SK-N-SH (cell line): ENCODE measurements at regions not wholly inside any gene's neighbourhood (a gene's known extent, or its start where the extent isn't known, plus 50 kb on each side); places are given as distances from the start of the nearest gene placed in this dataset.

Source experiments
- CTCF ChIA-PET: fragments of 300-600, 350-600 bp; formaldehyde crosslinking; extraction: SDS; loops from one replicate; lab custom pipeline; 2021; lab: Yijun Ruan, JAX
- POLR2A ChIA-PET: fragments of 350-600 bp; sonication (Branson Sonifier 250); formaldehyde crosslinking; extraction: SDS; loops from one replicate; lab custom pipeline; 2020; ENCODE audit warnings: antibody characterized with exemption, inconsistent platforms; lab: Yijun Ruan, JAX
- DNase-seq: peaks from one replicate; pipeline ENCODE4 v3.0.0; 2012
- H2AFZ ChIP-seq: fragments of 200-600 bp; sonication (generic); 2 replicates; pipeline ENCODE4 v1.8.1; 2016; ENCODE audit warnings: antibody characterized with exemption, mild to moderate bottlenecking, low read depth
- H3F3A ChIP-seq: fragments of 200-600 bp; sonication (generic); replicated peaks from 2 replicates; pipeline ENCODE3; 2016; ENCODE audit warnings: antibody characterized with exemption, mild to moderate bottlenecking; ENCODE audit not compliant: insufficient read depth
- H3K27ac ChIP-seq, 2 experiments: fragments of 200-500 bp in 1 of 2; fragments of 200-600 bp in 1 of 2; sonication (Bioruptor generic) in 1 of 2; sonication (generic), shearing (Covaris generic) in 1 of 2; 2 replicates each; pipeline versions ENCODE4 v1.5.1 to v1.6.1; 2014 to 2016; ENCODE audit warnings: low read depth in 2 of 2, inconsistent platforms in 1 of 2, low read length in 1 of 2, mild to moderate bottlenecking in 1 of 2, mixed read lengths in 1 of 2
- H3K27me3 ChIP-seq: fragments of 200-600 bp; sonication (generic), shearing (Covaris generic); 2 replicates; pipeline ENCODE4 v1.6.1; 2016; ENCODE audit warnings: mixed run types; ENCODE audit not compliant: insufficient read depth
- H3K36me3 ChIP-seq, 2 experiments: fragments of 200-500 bp in 1 of 2; fragments of 200-600 bp in 1 of 2; sonication (Bioruptor generic) in 1 of 2; sonication (generic) in 1 of 2; replicated peaks in 1 of 2; 2 replicates each; pipeline versions ENCODE3 to v1.5.1; 2014 to 2016; ENCODE audit warnings: low read length in 1 of 2, mild to moderate bottlenecking in 1 of 2; ENCODE audit not compliant: insufficient read depth in 2 of 2, control insufficient read depth in 1 of 2
- H3K4me1 ChIP-seq, 2 experiments: fragments of 200-500 bp in 1 of 2; fragments of 200-600 bp in 1 of 2; sonication (Bioruptor generic) in 1 of 2; sonication (generic), shearing (Covaris generic) in 1 of 2; 2 replicates each; pipeline versions ENCODE4 v1.5.1 to v1.6.1; 2014 to 2016; ENCODE audit warnings: low read depth in 1 of 2, low read length in 1 of 2, mixed run types in 1 of 2; ENCODE audit not compliant: insufficient read depth in 2 of 2, control insufficient read depth in 1 of 2
- H3K4me2 ChIP-seq: fragments of 200-600 bp; sonication (generic), shearing (Covaris generic); 2 replicates; pipeline ENCODE4 v1.6.1; 2017; ENCODE audit warnings: mixed run types
- H3K4me3 ChIP-seq, 2 experiments: fragments of 200-500 bp in 1 of 2; fragments of 200-600 bp in 1 of 2; sonication (Bioruptor generic) in 1 of 2; sonication (generic), shearing (Covaris generic) in 1 of 2; 2 replicates each; pipeline versions ENCODE4 v1.5.1 to v1.8.1; 2014 to 2016; ENCODE audit warnings: low read depth in 2 of 2, inconsistent platforms in 1 of 2, low read length in 1 of 2, mild to moderate bottlenecking in 1 of 2, mixed read lengths in 1 of 2, moderate library complexity in 1 of 2
- H3K79me2 ChIP-seq: fragments of 200-600 bp; sonication (generic); 2 replicates; pipeline ENCODE4 v1.8.1; 2017; ENCODE audit warnings: mild to moderate bottlenecking; ENCODE audit not compliant: insufficient read depth
- H3K9ac ChIP-seq: fragments of 200-600 bp; sonication (generic); 2 replicates; pipeline ENCODE4 v1.6.1; 2017; ENCODE audit warnings: mixed run types
- H3K9me2 ChIP-seq: fragments of 200-600 bp; sonication (generic); 2 replicates; pipeline ENCODE4 v1.6.1; 2017; ENCODE audit warnings: mixed run types
- H3K9me3 ChIP-seq: fragments of 200-600 bp; sonication (generic); 2 replicates; pipeline ENCODE4 v1.6.1; 2017; ENCODE audit warnings: mixed run types, mild to moderate bottlenecking, moderate library complexity
- H4K20me1 ChIP-seq: fragments of 200-600 bp; sonication (generic); 2 replicates; pipeline ENCODE4 v1.6.1; 2017; ENCODE audit warnings: mild to moderate bottlenecking, mixed run types; ENCODE audit not compliant: insufficient read depth
- EP300 ChIP-seq, 2 experiments: IDR thresholded peaks; 2 replicates each; pipeline versions ENCODE4 v1.4.0 to v1.6.1; 2012; ENCODE audit warnings: borderline replicate concordance in 1 of 2, low read depth in 1 of 2, low read length in 1 of 2
- EZH2phosphoT487 ChIP-seq: fragments of 200-600 bp; sonication (generic); IDR thresholded peaks from 2 replicates; pipeline ENCODE4 v1.6.1; 2017; ENCODE audit warnings: low read depth, mixed run types, mild to moderate bottlenecking, antibody characterized with exemption, moderate library complexity, borderline replicate concordance
- FOSL2 ChIP-seq: IDR thresholded peaks from 2 replicates; pipeline ENCODE4 v1.4.0; 2012; ENCODE audit warnings: low read depth, mild to moderate bottlenecking, moderate library complexity, borderline replicate concordance
- FOXJ3 ChIP-seq: sonication (generic); formaldehyde crosslinking; IDR thresholded peaks from 2 replicates; pipeline ENCODE4 v1.5.1; 2020; ENCODE audit warnings: mild to moderate bottlenecking, missing genetic modification reagents
- FOXM1 ChIP-seq: IDR thresholded peaks from 2 replicates; pipeline ENCODE4 v1.4.0; 2012; ENCODE audit warnings: low read depth, mild to moderate bottlenecking
- GABPA ChIP-seq: IDR thresholded peaks from 2 replicates; pipeline ENCODE4 v1.4.0; 2012; ENCODE audit warnings: low read depth, mild to moderate bottlenecking
- JUND ChIP-seq: IDR thresholded peaks from 2 replicates; pipeline ENCODE4 v1.4.0; 2012
- MXI1 ChIP-seq: IDR thresholded peaks from 2 replicates; pipeline ENCODE4 v1.6.1; 2012; ENCODE audit warnings: mild to moderate bottlenecking, low read depth, low read length, improper control_type of control experiment
- NFIC ChIP-seq: IDR thresholded peaks from 2 replicates; pipeline ENCODE4 v1.4.0; 2012; ENCODE audit warnings: borderline replicate concordance
- YY1 ChIP-seq: IDR thresholded peaks from 2 replicates; pipeline ENCODE4 v1.4.0; 2012; ENCODE audit warnings: low read depth, mild to moderate bottlenecking
- WGBS: methylation state at CpG from one replicate; pipeline ENCODE4 v1.1.6; 2017; ENCODE audit warnings: low lambda C conversion rate; 5-methylcytosine and 5-hydroxymethylcytosine counted together
- TF ChIP-seq, protein P1 (sequence below): IDR thresholded peaks from 2 replicates; pipeline ENCODE4 v1.6.1; 2012; ENCODE audit warnings: mild to moderate bottlenecking, low read depth, low read length, moderate library complexity
- TF ChIP-seq, protein P2 (sequence below): IDR thresholded peaks from 2 replicates; pipeline ENCODE4 v1.4.0; 2012; ENCODE audit warnings: low read depth
- TF ChIP-seq, protein P3 (sequence below): IDR thresholded peaks from 2 replicates; pipeline ENCODE4; 2012
- TF ChIP-seq, protein P4 (sequence below): fragments of 150-350 bp; IDR thresholded peaks from 2 replicates; pipeline ENCODE4 v1.6.1; 2017; ENCODE audit warnings: antibody characterized with exemption, low read length, low read depth, borderline replicate concordance

- H3K9ac ChIP-seq, result no peak overlapping the region
- no peak overlapping the region for H2AFZ ChIP-seq
- H3K4me1 ChIP-seq, result peaks cover 2 to 14% of the 10 kb centered on the region in 2 experiments; a peak in 3 of 4 replicates
- peaks cover 11% of the 10 kb centered on the region for H3F3A ChIP-seq
- H3K27ac ChIP-seq, result no peak overlapping the region
- POLR2A ChIA-PET, result no interaction called here
- 95% methylated on average over 10 of the region's 10 CpGs for WGBS
- no peaks in the 10 kb centered on the region for H3K9me3 ChIP-seq
- no peaks in the 10 kb centered on the region for H3K9me2 ChIP-seq
- TF ChIP-seq EP300 (IDR thresholded peaks at IDR 0.05; ENCODE audit: borderline replicate concordance in 1 of 2, low read depth in 1 of 2, low read length in 1 of 2), result no peak
- no peak overlapping the region for H3K4me3 ChIP-seq
- H3K4me2 ChIP-seq, result no peak overlapping the region
- peaks cover 27% of the 10 kb centered on the region for H3K79me2 ChIP-seq
- peaks cover 0 to 28% of the 10 kb centered on the region in 2 experiments for H3K36me3 ChIP-seq
- no peaks in the 10 kb centered on the region for H4K20me1 ChIP-seq
- CTCF ChIA-PET, result no interaction called here
- H3K27me3 ChIP-seq, result no peaks in the 10 kb centered on the region
- DNase-seq, result no peak
Measured at GRCh38 chr1:198876371-198876871, 237.6 kb downstream of the PTPRC start.

- 98% methylated on average over 2 of the region's 2 CpGs for WGBS
- CTCF ChIA-PET, result interaction anchor here (0.8 to 0.9 kb wide), 2 partner anchors 20 to 25 kb away, joined by 3 read pairs; no protein-coding TSS in a partner anchor
- peaks cover 22% of the 10 kb centered on the region for H3K79me2 ChIP-seq
Measured at GRCh38 chr1:198878566-198878965, 239.7 kb downstream of the PTPRC start.

More at GRCh38 chr1:198878566-198878965, 239.7 kb downstream of the PTPRC start:
- Histone ChIP-seq H3K27ac (no peak overlapping the region), H3K27me3 (no peaks in the 10 kb centered on the region), H3K36me3 (peaks cover 3 to 28% of the 10 kb centered on the region in 2 experiments), H2AFZ (no peak overlapping the region), H3K4me1 (peaks cover 2 to 28% of the 10 kb centered on the region in 2 experiments; a peak in 3 of 4 replicates), H4K20me1 (no peaks in the 10 kb centered on the region), H3K9ac (no peak overlapping the region), H3K4me3 (no peak overlapping the region), H3F3A (peaks cover 18% of the 10 kb centered on the region), H3K4me2 (no peak overlapping the region), H3K9me2 (no peaks in the 10 kb centered on the region), H3K9me3 (no peaks in the 10 kb centered on the region)
- TF ChIP-seq FOXJ3, result no peak
- no peak for TF ChIP-seq JUND
- TF ChIP-seq FOXM1, result no peak
- no peak for TF ChIP-seq MXI1
- TF ChIP-seq, protein P1, sequence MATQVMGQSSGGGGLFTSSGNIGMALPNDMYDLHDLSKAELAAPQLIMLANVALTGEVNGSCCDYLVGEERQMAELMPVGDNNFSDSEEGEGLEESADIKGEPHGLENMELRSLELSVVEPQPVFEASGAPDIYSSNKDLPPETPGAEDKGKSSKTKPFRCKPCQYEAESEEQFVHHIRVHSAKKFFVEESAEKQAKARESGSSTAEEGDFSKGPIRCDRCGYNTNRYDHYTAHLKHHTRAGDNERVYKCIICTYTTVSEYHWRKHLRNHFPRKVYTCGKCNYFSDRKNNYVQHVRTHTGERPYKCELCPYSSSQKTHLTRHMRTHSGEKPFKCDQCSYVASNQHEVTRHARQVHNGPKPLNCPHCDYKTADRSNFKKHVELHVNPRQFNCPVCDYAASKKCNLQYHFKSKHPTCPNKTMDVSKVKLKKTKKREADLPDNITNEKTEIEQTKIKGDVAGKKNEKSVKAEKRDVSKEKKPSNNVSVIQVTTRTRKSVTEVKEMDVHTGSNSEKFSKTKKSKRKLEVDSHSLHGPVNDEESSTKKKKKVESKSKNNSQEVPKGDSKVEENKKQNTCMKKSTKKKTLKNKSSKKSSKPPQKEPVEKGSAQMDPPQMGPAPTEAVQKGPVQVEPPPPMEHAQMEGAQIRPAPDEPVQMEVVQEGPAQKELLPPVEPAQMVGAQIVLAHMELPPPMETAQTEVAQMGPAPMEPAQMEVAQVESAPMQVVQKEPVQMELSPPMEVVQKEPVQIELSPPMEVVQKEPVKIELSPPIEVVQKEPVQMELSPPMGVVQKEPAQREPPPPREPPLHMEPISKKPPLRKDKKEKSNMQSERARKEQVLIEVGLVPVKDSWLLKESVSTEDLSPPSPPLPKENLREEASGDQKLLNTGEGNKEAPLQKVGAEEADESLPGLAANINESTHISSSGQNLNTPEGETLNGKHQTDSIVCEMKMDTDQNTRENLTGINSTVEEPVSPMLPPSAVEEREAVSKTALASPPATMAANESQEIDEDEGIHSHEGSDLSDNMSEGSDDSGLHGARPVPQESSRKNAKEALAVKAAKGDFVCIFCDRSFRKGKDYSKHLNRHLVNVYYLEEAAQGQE, result no peak
- TF ChIP-seq FOSL2, result no peak
- TF ChIP-seq, protein P2, sequence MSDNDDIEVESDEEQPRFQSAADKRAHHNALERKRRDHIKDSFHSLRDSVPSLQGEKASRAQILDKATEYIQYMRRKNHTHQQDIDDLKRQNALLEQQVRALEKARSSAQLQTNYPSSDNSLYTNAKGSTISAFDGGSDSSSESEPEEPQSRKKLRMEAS, result no peak
- no peak for TF ChIP-seq EZH2phosphoT487
- no peak for TF ChIP-seq NFIC
- no peak for TF ChIP-seq YY1
- TF ChIP-seq, protein P3, sequence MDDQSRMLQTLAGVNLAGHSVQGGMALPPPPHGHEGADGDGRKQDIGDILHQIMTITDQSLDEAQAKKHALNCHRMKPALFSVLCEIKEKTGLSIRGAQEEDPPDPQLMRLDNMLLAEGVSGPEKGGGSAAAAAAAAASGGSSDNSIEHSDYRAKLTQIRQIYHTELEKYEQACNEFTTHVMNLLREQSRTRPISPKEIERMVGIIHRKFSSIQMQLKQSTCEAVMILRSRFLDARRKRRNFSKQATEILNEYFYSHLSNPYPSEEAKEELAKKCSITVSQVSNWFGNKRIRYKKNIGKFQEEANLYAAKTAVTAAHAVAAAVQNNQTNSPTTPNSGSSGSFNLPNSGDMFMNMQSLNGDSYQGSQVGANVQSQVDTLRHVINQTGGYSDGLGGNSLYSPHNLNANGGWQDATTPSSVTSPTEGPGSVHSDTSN, result no peak
- TF ChIP-seq, protein P4, sequence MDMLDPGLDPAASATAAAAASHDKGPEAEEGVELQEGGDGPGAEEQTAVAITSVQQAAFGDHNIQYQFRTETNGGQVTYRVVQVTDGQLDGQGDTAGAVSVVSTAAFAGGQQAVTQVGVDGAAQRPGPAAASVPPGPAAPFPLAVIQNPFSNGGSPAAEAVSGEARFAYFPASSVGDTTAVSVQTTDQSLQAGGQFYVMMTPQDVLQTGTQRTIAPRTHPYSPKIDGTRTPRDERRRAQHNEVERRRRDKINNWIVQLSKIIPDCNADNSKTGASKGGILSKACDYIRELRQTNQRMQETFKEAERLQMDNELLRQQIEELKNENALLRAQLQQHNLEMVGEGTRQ, result no peak
- no peak for TF ChIP-seq GABPA
- POLR2A ChIA-PET, result no interaction called here
- DNase-seq, result no peak
